H1 (cell line): ENCODE measurements at regions not wholly inside any gene's neighbourhood (a gene's known extent, or its start where the extent isn't known, plus 50 kb on each side); places are given as distances from the start of the nearest gene placed in this dataset.

Source experiments
- CBX8 ChIP-seq: fragments of 300-800, 300-1000 bp; sonication (generic); IDR thresholded peaks from 2 replicates; pipeline ENCODE4 v1.7.1; 2016; ENCODE audit warnings: low read depth, low read length, borderline replicate concordance
- EP300 ChIP-seq, 2 experiments: IDR thresholded peaks; 1 replicate in 1 of 2; 2 replicates in 1 of 2; pipeline ENCODE4 v1.6.1; 2011 to 2012; ENCODE audit warnings: low read depth in 2 of 2, low read length in 2 of 2, mild to moderate bottlenecking in 2 of 2, borderline replicate concordance in 1 of 2, inconsistent platforms in 1 of 2, moderate library complexity in 1 of 2
- HDAC2 ChIP-seq, 2 experiments: fragments of 300-600 bp in 1 of 2; sonication (generic) in 1 of 2; IDR thresholded peaks; 2 replicates each; pipeline ENCODE4 v1.6.1; 2011 to 2012; ENCODE audit warnings: low read depth in 2 of 2, low read length in 2 of 2, mild to moderate bottlenecking in 2 of 2, moderate library complexity in 2 of 2, borderline replicate concordance in 1 of 2, inconsistent platforms in 1 of 2
- NANOG ChIP-seq: IDR thresholded peaks from 2 replicates; pipeline ENCODE4 v1.6.1; 2011; ENCODE audit warnings: low read length, low read depth, mild to moderate bottlenecking, inconsistent platforms; ENCODE audit not compliant: insufficient read depth, poor library complexity, severe bottlenecking
- SP4 ChIP-seq: IDR thresholded peaks from 2 replicates; pipeline ENCODE4 v1.6.1; 2012; ENCODE audit warnings: low read length, inconsistent platforms
- TAF1 ChIP-seq: IDR thresholded peaks from 2 replicates; pipeline ENCODE4 v1.6.1; 2011; ENCODE audit warnings: mild to moderate bottlenecking, low read depth, low read length

DNA sequence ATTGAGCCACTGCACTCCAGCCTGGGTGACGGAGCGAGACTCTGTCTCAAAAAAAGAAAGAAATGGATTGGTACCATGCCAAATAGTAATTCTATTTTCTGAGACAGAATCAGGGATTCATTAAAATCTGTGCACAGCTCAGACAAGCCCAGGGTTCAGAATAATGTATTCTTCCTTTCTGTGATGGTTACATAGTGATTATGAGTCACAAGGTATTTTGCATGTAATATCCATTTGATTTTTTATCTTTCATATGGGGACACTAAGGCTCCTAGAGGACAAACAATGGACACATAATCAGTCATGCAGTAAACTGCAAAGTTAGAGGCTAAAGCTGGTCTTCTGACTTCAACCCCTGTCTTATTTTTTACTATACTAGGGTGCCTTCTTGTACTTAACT is 156.8 kb upstream of the COL8A1 start (continued):
- TF ChIP-seq HDAC2 (IDR thresholded peaks at IDR 0.05; ENCODE audit: borderline replicate concordance in 1 of 2, low read depth in 2 of 2, low read length in 2 of 2): no peak
- TF ChIP-seq CBX8: no peak
- TF ChIP-seq NANOG: no peak
- no peak for TF ChIP-seq EP300 (IDR thresholded peaks at IDR 0.05; ENCODE audit: borderline replicate concordance in 1 of 2, low read depth in 2 of 2, low read length in 2 of 2)
- TF ChIP-seq SP4: no peak
- no peak for TF ChIP-seq TAF1
